Activated naive CD8-positive, alpha-beta T cell treated with anti-CD3 and anti-CD28 coated beads, Interleukin-2, amount 10 ng/mL, durations not matched to agents 7 days and 5 days (primary cell): ENCODE measurements at regions not wholly inside any gene's neighbourhood (a gene's known extent, or its start where the extent isn't known, plus 50 kb on each side); places are given as distances from the start of the nearest gene placed in this dataset.

ENCODE experiments used
- ATAC-seq: fragments of 150-1000 bp; cut with Tn5 transposase; one replicate; pipeline ENCODE4 v1.10.0; 2021; ENCODE audit warnings: low read depth, moderate library complexity
- POLR2A ChIA-PET: fragments of 350-600 bp; sonication (Branson Sonifier 250); formaldehyde crosslinking; loops from one replicate; lab custom pipeline; 2021; ENCODE audit warnings: antibody characterized with exemption; lab: Charles Lee
- DNase-seq: peaks from one replicate; pipeline ENCODE4 v3.0.0; 2021
- H3K27ac Mint-ChIP-seq: one replicate; pipeline ENCODE4 v1.8.0; 2022; ENCODE audit warnings: mild to moderate bottlenecking, mixed read lengths
- H3K27me3 Mint-ChIP-seq: one replicate; pipeline ENCODE4 v1.8.0; 2022; ENCODE audit warnings: mild to moderate bottlenecking, moderate library complexity, mixed read lengths
- H3K36me3 Mint-ChIP-seq: one replicate; pipeline ENCODE4 v1.8.0; 2021; ENCODE audit warnings: mild to moderate bottlenecking, mixed read lengths
- H3K4me1 Mint-ChIP-seq: one replicate; pipeline ENCODE4 v1.8.0; 2021; ENCODE audit warnings: mixed read lengths
- H3K4me3 Mint-ChIP-seq: one replicate; pipeline ENCODE4 v1.8.0; 2022; ENCODE audit warnings: mild to moderate bottlenecking, moderate library complexity, mixed read lengths
- H3K9me3 Mint-ChIP-seq: one replicate; pipeline ENCODE4 v1.8.0; 2021; ENCODE audit warnings: mixed read lengths

DNA sequence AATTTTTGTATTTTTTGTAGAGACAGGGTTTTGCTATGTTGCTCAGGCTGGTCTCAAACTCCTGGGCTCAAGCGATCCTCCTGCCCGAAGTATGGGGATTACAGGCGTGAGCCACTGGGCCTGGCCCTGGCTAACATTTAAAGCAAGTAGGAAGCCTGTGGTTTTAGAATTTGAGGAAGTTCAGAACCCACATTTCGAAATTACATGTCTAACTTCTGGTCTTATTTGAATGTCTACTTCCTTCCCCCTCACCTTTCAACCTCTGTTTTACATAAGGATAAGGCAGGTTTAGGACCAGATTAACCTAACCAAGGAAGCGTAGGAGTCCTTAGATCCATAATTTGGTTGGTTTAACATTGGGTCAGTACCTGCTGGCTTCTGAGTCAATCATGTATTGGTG is 120.5 kb upstream of the PROK2 start:
- H3K9me3 Mint-ChIP-seq: no peaks in the 10 kb centered on the region
- no peak overlapping the region for H3K4me3 Mint-ChIP-seq
- ATAC-seq (no peak), DNase-seq (no peak)
- H3K4me1 Mint-ChIP-seq: peaks cover 8% of the 10 kb centered on the region
- H3K36me3 Mint-ChIP-seq: peaks cover 2% of the 10 kb centered on the region
- POLR2A ChIA-PET: no interaction called here
- H3K27me3 Mint-ChIP-seq: peaks cover 11% of the 10 kb centered on the region
- no peak overlapping the region for H3K27ac Mint-ChIP-seq

DNA sequence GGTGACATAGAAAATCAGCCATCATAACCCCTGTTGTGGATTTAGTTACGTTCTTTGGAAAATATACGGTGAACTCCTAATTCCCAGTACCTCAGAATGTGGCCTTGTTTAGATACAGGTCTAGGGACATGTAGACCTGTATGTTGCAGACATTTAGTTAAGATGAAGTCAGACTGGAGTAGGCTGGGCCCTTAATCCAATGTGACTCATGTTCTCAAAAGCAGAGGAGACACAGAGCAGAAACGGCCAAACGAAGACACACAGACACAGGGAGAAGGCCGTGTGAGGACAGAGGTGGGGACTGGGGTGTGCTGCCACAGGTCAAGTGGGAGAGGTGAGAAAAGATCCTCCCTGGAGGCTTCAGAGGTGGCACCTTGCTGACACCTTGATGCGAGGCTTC is 119.0 kb upstream of the PROK2 start:
- no peak overlapping the region for H3K27ac Mint-ChIP-seq
- no peak for ATAC-seq
- POLR2A ChIA-PET: no interaction called here
- peaks cover 15% of the 10 kb centered on the region for H3K27me3 Mint-ChIP-seq
- peaks cover 5% of the 10 kb centered on the region for H3K36me3 Mint-ChIP-seq
- H3K4me1 Mint-ChIP-seq: peaks cover 8% of the 10 kb centered on the region
- DNase-seq: no peak
- H3K4me3 Mint-ChIP-seq: no peak overlapping the region
- H3K9me3 Mint-ChIP-seq: no peaks in the 10 kb centered on the region

DNA sequence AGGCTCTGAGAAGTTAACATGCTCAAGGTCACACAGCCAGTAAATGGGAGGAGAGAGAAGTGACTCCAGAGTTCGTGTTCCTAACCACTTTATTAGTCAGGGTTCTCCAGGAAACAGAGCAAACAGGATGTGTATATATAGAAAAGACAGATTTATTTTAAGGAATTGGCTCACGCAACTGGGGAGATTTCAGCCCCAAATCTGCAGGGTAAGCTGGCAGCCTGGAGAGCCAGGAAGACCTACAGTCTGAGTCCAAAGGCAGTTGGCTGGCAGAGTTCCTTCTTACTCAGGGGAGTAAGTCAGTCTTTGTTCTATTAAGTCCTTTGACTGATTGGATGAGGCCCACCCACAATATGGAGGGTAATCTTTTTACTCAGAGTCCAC is 118.2 kb upstream of the PROK2 start:
- H3K9me3 Mint-ChIP-seq: no peaks in the 10 kb centered on the region
- POLR2A ChIA-PET: no interaction called here
- ATAC-seq (no peak), DNase-seq (no peak)
- H3K27me3 Mint-ChIP-seq: peaks cover 12% of the 10 kb centered on the region
- H3K4me1 Mint-ChIP-seq: peaks cover 8% of the 10 kb centered on the region
- H3K4me3 Mint-ChIP-seq: no peak overlapping the region
- H3K36me3 Mint-ChIP-seq: peaks cover 5% of the 10 kb centered on the region
- H3K27ac Mint-ChIP-seq: no peak overlapping the region

DNA sequence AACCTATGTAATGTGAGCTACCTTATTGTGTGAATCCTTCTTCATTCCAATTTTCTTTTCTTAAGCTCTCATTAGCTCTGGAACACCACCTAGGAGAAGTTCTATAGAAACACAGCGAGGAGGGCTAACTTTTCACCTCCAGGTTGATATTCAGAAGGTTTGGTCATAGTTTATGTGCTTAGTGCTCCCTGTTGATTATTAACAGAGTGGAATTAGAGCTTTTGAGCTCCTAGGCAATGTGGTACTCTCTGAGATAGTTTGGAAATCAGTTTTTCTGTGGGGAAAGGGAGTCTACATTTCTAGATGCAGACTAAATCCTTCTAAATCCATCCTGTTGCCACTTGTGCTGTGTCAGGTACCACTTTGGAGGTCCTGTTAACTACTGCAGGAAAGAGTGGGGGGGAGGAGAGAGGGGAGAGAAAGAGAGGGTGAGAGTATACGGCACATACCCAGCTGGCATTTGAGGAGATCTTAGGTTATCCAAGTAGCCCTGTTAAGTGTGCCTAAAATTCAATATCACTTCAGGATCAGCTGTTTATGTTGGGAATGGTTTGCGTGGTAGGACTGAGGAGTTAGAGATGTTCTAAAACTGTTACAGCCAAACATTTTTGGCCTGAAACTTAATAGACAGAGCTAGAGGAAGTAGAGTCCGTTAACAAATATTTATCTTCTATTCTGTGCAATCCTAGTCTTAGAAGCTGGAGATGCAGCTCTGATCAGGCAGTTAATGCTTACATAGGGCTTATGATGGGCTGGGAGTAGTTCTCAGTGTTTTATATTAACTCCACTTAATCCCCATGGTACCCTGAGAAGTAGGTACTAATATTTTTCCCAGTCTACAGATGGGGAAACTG is 117.5 kb upstream of the PROK2 start:
- Mint-ChIP-seq H3K9me3 (no peaks in the 10 kb centered on the region), H3K4me3 (no peak overlapping the region), H3K27me3 (peaks cover 15% of the 10 kb centered on the region), H3K27ac (no peak overlapping the region), H3K4me1 (peaks cover 8% of the 10 kb centered on the region), H3K36me3 (peaks cover 5% of the 10 kb centered on the region)
- ATAC-seq (no peak), DNase-seq (no peak)
- POLR2A ChIA-PET: no interaction called here

DNA sequence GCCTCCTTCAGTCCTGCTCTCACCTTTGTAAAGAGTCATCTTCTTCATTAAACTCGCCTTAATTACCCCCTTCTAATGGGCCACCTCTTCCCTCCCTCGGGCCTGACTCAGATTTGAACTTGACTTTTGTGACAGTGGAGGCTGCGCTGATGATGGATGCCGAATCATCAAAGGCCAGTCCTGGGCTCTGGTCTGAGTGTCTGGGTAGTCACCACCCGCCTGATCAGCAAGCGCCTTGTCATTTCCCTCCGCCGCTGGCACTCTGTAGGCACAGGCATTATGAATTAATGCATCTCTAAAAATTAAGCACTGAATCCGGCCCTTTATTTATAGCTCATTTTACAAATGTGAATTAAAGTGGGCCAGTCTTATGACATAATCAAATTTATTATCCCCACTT is 116.7 kb upstream of the PROK2 start:
- no peak overlapping the region for H3K4me3 Mint-ChIP-seq
- peaks cover 5% of the 10 kb centered on the region for H3K36me3 Mint-ChIP-seq
- H3K27ac Mint-ChIP-seq: no peak overlapping the region
- DNase-seq: no peak
- peaks cover 8% of the 10 kb centered on the region for H3K4me1 Mint-ChIP-seq
- POLR2A ChIA-PET: no interaction called here
- no peaks in the 10 kb centered on the region for H3K9me3 Mint-ChIP-seq
- peaks cover 15% of the 10 kb centered on the region for H3K27me3 Mint-ChIP-seq
- no peak for ATAC-seq

DNA sequence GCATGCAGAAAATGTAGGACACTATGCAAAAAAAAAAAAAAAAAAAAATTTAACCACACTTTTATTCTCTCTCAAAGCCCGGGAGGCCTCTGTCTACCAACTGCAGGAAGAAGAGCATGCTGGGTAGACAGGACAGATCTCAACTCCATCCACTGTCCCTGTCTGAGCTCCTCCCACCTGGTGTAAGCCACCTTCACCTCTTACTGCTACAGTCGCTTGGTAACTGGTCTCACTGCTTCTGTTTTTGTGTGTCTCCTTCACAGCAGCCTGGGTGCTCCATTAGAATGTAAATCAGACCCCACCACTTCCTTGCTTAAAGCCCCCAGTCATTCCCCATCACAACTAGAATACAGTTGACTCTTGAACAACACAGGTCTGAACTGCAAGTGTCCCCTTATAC is 115.1 kb upstream of the PROK2 start:
- H3K36me3 Mint-ChIP-seq: peaks cover 5% of the 10 kb centered on the region
- ATAC-seq: no peak
- H3K27ac Mint-ChIP-seq: no peak overlapping the region
- H3K4me3 Mint-ChIP-seq: no peak overlapping the region
- DNase-seq: no peak
- POLR2A ChIA-PET: no interaction called here
- no peaks in the 10 kb centered on the region for H3K4me1 Mint-ChIP-seq
- peaks cover 14% of the 10 kb centered on the region for H3K27me3 Mint-ChIP-seq
- peaks cover 1% of the 10 kb centered on the region for H3K9me3 Mint-ChIP-seq

DNA sequence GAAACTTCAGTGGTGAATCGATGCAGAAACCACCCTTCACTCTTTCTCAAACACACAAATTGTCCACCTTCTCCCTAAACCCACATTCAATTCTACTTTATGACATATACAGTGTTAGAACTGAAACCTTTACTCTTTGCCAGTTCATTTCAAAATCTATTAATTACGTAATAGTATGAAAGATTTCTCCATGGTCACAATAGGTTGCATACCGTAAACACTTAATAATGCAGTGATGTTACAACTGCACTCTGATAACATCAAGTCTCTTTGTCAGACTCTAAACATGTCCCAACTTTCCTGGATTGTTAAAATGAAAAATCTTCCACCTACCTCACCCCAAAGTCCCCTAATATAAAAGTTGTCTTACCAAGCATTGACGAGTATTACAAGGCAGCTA is 111.8 kb upstream of the PROK2 start:
- no peaks in the 10 kb centered on the region for H3K4me1 Mint-ChIP-seq
- POLR2A ChIA-PET: no interaction called here
- H3K36me3 Mint-ChIP-seq: peaks cover 3% of the 10 kb centered on the region
- no peak overlapping the region for H3K4me3 Mint-ChIP-seq
- DNase-seq (no peak), ATAC-seq (no peak)
- no peak overlapping the region for H3K27ac Mint-ChIP-seq
- H3K9me3 Mint-ChIP-seq: peaks cover 1% of the 10 kb centered on the region
- peaks cover 17% of the 10 kb centered on the region for H3K27me3 Mint-ChIP-seq

DNA sequence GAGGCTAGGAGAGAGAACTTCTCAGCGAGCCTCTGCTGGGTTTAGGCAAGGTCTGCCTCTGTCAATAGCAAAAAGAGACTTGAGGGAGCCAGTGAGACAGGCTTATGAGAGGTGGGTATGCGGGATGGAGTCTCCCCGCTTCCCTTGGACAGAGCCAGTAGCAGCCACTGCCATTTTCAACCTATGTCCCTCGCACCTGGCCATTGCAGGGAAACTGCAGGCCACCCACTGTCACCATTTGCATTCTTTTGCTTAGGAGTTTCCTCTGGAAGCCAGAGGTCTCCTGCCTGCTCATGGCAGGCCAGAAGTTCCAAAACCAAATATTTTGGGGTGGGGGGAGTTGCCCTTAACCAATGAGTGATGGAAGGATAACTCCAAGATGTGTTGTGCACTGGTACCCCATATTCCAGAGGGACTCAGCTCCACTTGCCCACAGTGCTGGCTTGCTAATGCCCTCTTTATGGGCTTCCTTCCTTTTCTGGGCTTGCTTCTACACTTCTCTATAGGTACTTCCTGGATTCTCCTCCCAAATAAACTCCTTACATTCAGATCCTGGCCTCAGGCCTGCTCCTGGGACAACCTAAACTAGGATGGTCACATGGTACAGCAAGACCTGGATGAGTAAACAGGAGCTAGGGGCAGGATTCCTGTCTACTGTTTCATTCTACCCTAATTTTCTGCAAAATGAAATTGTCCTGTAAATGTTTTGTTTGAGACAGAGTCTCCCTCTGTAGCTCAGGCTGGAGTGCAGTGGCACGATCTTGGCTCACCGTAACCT is 108.9 kb upstream of the PROK2 start:
- Mint-ChIP-seq H3K36me3 (no peaks in the 10 kb centered on the region), H3K4me3 (no peak overlapping the region), H3K4me1 (peaks cover 1% of the 10 kb centered on the region), H3K27ac (no peak overlapping the region), H3K9me3 (peaks cover 1% of the 10 kb centered on the region), H3K27me3 (peaks cover 15% of the 10 kb centered on the region)
- POLR2A ChIA-PET: no interaction called here
- ATAC-seq (no peak), DNase-seq (no peak)

DNA sequence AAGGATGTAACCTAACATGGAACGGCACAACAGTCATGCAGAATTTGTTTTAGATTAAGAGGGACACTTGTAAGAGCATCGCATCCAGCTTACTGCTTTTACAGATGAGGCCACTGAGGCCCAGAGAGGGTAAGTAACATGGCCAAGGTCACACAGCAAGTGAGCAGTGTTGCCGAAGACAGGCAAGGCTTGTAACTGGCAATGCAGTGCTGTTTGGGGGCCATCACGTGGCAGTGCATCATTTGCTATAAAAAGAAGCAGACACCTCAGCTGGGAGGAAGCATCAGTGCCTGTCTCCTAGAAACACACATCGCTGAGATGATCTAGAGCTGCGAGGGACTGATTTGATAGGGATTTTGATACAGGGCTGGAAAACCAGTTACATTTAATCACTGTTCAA is 108.2 kb upstream of the PROK2 start:
- POLR2A ChIA-PET: no interaction called here
- Mint-ChIP-seq H3K4me3 (no peak overlapping the region), H3K27me3 (peaks cover 19% of the 10 kb centered on the region)

DNA sequence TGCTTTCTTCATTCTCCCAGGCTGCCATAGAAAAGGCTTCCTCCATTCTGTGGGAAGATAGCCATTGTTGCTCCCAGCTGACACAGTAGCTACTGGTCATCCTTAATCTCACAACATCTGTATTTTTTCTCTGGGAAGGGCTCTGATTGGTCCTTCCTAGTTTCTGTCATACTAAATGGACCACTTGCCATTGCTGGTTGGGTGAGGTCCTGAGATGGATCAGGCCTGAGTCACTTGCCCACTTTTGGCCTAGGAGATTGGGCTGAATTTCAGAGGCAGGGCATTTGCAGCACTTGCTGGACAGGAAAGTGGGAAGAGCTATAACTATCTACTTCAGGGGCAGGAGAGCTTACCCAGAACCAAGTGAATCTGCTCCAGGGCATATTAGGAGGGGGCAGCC is 106.5 kb upstream of the PROK2 start:
- H3K36me3 Mint-ChIP-seq: no peaks in the 10 kb centered on the region

More for the DNA sequence above, 108.2 kb upstream of the PROK2 start:
- Mint-ChIP-seq H3K36me3 (no peaks in the 10 kb centered on the region), H3K4me1 (peaks cover 1% of the 10 kb centered on the region), H3K9me3 (peaks cover 1% of the 10 kb centered on the region), H3K27ac (no peak overlapping the region)
- ATAC-seq (no peak), DNase-seq (no peak)

DNA sequence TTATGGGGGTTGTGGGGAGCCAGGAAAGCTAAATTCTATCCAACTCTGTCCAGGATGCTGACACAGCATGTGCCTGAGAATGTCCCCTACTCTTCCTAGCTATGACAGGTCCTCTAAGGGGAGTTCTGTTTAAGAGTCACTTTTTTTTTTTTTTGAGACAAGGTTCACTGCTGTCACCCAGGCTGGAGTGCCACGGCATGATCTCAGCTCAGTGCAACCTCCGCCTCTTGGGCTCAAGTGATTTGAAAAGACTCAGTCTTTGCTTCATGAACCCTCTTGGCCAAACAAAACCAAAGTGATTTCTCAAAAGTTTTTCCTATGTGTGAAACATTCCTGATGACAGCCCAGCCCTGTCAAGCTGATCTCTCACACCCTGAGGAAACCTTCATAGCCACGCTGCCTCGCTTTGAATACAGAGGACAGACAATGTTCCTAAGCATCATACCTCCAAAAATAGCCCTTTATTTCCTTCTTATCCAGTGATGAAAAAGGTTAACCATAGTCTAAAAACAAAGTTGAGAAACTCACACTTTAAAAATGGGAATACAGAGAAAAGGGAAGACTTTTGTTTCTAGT is 105.5 kb upstream of the PROK2 start:
- H3K4me3 Mint-ChIP-seq: no peak overlapping the region
- POLR2A ChIA-PET: no interaction called here
- no peaks in the 10 kb centered on the region for H3K36me3 Mint-ChIP-seq
- H3K27ac Mint-ChIP-seq: no peak overlapping the region
- DNase-seq (no peak), ATAC-seq (no peak)
- H3K4me1 Mint-ChIP-seq: peaks cover 1% of the 10 kb centered on the region
- H3K9me3 Mint-ChIP-seq: no peaks in the 10 kb centered on the region
- H3K27me3 Mint-ChIP-seq: peaks cover 19% of the 10 kb centered on the region

More for the DNA sequence above, 106.5 kb upstream of the PROK2 start:
- no peak overlapping the region for H3K4me3 Mint-ChIP-seq
- ATAC-seq (no peak), DNase-seq (no peak)
- peaks cover 18% of the 10 kb centered on the region for H3K27me3 Mint-ChIP-seq
- H3K27ac Mint-ChIP-seq: no peak overlapping the region
- H3K4me1 Mint-ChIP-seq: peaks cover 1% of the 10 kb centered on the region
- POLR2A ChIA-PET: no interaction called here
- H3K9me3 Mint-ChIP-seq: peaks cover 1% of the 10 kb centered on the region

DNA sequence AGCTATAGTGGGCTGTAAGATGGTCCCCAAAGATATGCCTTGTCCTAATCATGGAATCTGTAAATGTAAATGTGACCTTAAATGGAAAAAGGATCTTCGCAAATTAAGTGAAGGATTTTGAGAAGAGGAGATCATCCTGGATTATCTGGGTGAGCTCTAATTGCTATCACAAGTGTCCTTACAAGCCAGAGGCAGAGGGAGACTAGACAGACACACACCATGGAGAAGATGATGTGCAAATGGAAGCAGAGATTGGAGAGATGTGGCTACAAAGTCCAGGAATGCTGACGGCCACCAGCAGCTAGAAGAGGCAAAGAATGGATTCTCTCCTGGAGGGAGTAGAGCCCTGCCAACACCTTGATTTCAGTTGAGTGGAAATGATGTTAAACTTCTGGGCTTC is 102.3 kb upstream of the PROK2 start:
- H3K27ac Mint-ChIP-seq: no peak overlapping the region
- POLR2A ChIA-PET: no interaction called here
- no peaks in the 10 kb centered on the region for H3K9me3 Mint-ChIP-seq
- ATAC-seq (no peak), DNase-seq (no peak)
- peaks cover 39% of the 10 kb centered on the region for H3K27me3 Mint-ChIP-seq
- H3K36me3 Mint-ChIP-seq: no peaks in the 10 kb centered on the region
- H3K4me3 Mint-ChIP-seq: no peak overlapping the region
- peaks cover 1% of the 10 kb centered on the region for H3K4me1 Mint-ChIP-seq

DNA sequence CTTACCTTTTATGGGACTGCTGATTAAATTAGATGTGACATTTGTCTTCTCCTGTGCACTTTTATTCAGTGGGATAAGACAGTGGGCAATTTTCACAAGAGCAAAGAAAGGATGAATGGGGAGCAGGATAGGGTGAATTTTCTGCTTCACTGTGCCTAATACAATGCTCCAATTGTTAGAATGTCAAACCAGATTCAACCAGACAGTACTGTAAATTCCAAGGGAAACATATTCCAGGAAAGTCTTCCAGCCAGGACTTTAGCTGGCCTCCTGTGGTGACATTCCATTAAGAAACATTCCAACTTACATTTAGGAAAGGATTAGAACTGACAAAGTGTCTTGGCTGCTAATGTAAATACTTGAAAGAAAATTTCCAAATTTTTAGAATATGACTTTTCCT is 100.1 kb upstream of the PROK2 start:
- no peak overlapping the region for H3K4me3 Mint-ChIP-seq
- DNase-seq (no peak), ATAC-seq (no peak)
- no peaks in the 10 kb centered on the region for H3K4me1 Mint-ChIP-seq
- no peaks in the 10 kb centered on the region for H3K36me3 Mint-ChIP-seq
- H3K9me3 Mint-ChIP-seq: no peaks in the 10 kb centered on the region
- no peak overlapping the region for H3K27ac Mint-ChIP-seq
- H3K27me3 Mint-ChIP-seq: peaks cover 39% of the 10 kb centered on the region
- POLR2A ChIA-PET: no interaction called here

DNA sequence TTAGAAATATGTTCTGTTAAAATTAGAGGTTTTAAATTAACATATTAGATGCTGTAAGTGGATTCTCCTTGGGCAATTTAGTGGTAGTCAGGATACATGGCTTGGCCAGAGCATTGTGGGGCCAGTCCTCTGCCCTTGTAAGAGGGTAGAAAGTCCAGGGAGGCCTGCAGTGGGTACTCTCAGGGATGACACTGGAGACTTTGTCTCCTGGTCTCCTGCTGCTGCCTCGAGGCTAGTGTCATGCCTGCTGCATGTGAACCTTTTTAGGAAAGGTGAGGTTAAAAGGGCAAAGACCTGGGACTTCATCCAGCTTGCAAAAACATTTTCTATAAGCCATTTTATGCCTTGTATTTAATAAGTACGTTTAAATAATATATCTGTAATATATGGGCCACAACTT is 96.8 kb upstream of the PROK2 start:
- Mint-ChIP-seq H3K27ac (no peak overlapping the region), H3K4me3 (no peak overlapping the region), H3K27me3 (peaks cover 28% of the 10 kb centered on the region), H3K4me1 (no peaks in the 10 kb centered on the region), H3K9me3 (no peaks in the 10 kb centered on the region), H3K36me3 (no peaks in the 10 kb centered on the region)
- POLR2A ChIA-PET: no interaction called here
- no peak for DNase-seq
- no peak for ATAC-seq
